HepG2 (cell line): ENCODE measurements at regions not wholly inside any gene's neighbourhood (a gene's known extent, or its start where the extent isn't known, plus 50 kb on each side); places are given as distances from the start of the nearest gene placed in this dataset.

Experiments
- CREB1 ChIP-seq, 2 experiments: fragments of 450-650 bp in 1 of 2; IDR thresholded peaks; 2 replicates each; pipeline ENCODE4 v1.6.1; 2016 to 2017; ENCODE audit warnings: control low read depth in 1 of 2, mild to moderate bottlenecking in 1 of 2, missing compliant biosample characterization in 1 of 2, missing genetic modification characterization in 1 of 2
- ERF ChIP-seq: IDR thresholded peaks from 2 replicates; pipeline ENCODE4 v1.6.1; 2018; ENCODE audit warnings: missing biosample characterization, missing genetic modification reagents
- FOXP1 ChIP-seq, 2 experiments: fragments of 450-650 bp in 1 of 2; IDR thresholded peaks; 2 replicates each; pipeline ENCODE4 v1.6.1; 2017 to 2018; ENCODE audit warnings: antibody characterized with exemption in 1 of 2
- PPARG ChIP-seq: conservative IDR thresholded peaks from 2 replicates; pipeline ENCODE4 v1.6.1; 2016; ENCODE audit warnings: missing biosample characterization, missing genetic modification reagents
- ZC3H13 ChIP-seq: sonication (generic); formaldehyde crosslinking; IDR thresholded peaks from 2 replicates; pipeline ENCODE4 v1.8.1; 2023; ENCODE audit warnings: mild to moderate bottlenecking, missing genetic modification reagents, moderate library complexity
- ZEB1 ChIP-seq: IDR thresholded peaks from 2 replicates; pipeline ENCODE4 v1.6.1; 2012; ENCODE audit warnings: mild to moderate bottlenecking, low read depth, inconsistent platforms; ENCODE audit not compliant: insufficient replicate concordance
- ZNF317 ChIP-seq: sonication (generic); formaldehyde crosslinking; IDR thresholded peaks from 2 replicates; pipeline ENCODE4 v1.5.0; 2020; ENCODE audit warnings: mild to moderate bottlenecking, missing genetic modification reagents
- ZNF607 ChIP-seq: sonication (generic); formaldehyde crosslinking; IDR thresholded peaks from 2 replicates; pipeline ENCODE4 v1.5.1; 2020; ENCODE audit warnings: missing genetic modification reagents, mild to moderate bottlenecking, borderline replicate concordance
- ZNF737 ChIP-seq: sonication (generic); formaldehyde crosslinking; IDR thresholded peaks from 2 replicates; pipeline ENCODE4 v1.5.0; 2020; ENCODE audit warnings: missing genetic modification reagents, mild to moderate bottlenecking, borderline replicate concordance
- ZSCAN25 ChIP-seq: sonication (generic); formaldehyde crosslinking; IDR thresholded peaks from 2 replicates; pipeline ENCODE4 v1.8.0; 2022; ENCODE audit warnings: mild to moderate bottlenecking, missing genetic modification reagents
- TF ChIP-seq, protein P1 (sequence below), 2 experiments: fragments of 450-650 bp in 1 of 2; sonication (generic) in 1 of 2; formaldehyde crosslinking; IDR thresholded peaks; 2 replicates each; pipeline versions ENCODE4 v1.5.0 to v1.8.0; 2020 to 2022; ENCODE audit warnings: mild to moderate bottlenecking in 1 of 2, missing genetic modification reagents in 1 of 2
- TF ChIP-seq, protein P2 (sequence below): sonication (generic); formaldehyde crosslinking; IDR thresholded peaks from 2 replicates; pipeline ENCODE4 v1.4.0; 2020; ENCODE audit warnings: missing genetic modification reagents, mild to moderate bottlenecking, borderline replicate concordance
- TF ChIP-seq, protein P3 (sequence below): sonication (generic); formaldehyde crosslinking; IDR thresholded peaks from 2 replicates; pipeline ENCODE4 v1.9.0; 2022; ENCODE audit warnings: missing genetic modification reagents, mild to moderate bottlenecking, borderline replicate concordance
- TF ChIP-seq, protein P4 (sequence below): sonication (generic); formaldehyde crosslinking; IDR thresholded peaks from 2 replicates; pipeline ENCODE4 v1.8.0; 2022; ENCODE audit warnings: missing genetic modification reagents, mild to moderate bottlenecking, inconsistent platforms, borderline replicate concordance
- TF ChIP-seq, protein P5 (sequence below): sonication (generic); formaldehyde crosslinking; IDR thresholded peaks from 2 replicates; pipeline ENCODE4; 2020; ENCODE audit warnings: missing genetic modification reagents, mild to moderate bottlenecking, borderline replicate concordance
- TF ChIP-seq, protein P6 (sequence below): IDR thresholded peaks from 2 replicates; pipeline ENCODE4 v1.6.1; 2016; ENCODE audit warnings: low read depth, control low read depth

DNA sequence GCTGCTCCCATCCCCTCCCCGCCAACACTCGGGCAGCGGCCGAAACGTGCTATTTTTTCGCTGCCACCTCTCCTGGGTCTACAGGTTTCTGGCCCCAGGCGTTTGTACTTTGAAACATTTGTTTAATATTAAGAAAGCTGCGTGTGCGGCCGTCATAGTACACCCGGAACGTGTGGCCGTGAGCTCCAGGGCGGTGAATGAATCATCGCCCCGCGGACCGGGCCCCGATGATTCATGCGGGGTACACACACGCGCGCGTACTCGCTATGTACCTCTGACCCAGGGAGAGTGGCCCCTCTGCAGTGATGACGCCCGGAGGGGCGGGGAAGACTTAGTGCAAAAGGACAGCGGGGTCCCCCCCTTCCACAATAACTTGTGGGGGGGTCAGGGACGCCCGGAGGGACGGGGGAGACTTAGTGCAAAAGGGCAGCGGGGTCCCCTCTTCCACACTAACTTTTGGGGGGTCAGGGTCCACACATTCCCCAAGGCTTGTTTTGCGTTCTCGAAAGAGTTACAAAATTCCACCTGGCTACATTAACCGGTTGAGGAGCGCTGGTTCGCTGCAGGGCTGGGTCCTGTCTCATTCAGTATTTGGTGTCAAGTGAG lies 56.5 kb upstream of the PCGF5 start (continued):
- TF ChIP-seq PPARG (CRISPR knock-in tag) (0 out of 2 replicates have a peak, but pooled peaks have one; percentile 60), ZNF737 (CRISPR knock-in tag) (peak; percentile 49; the same call in 1 of the 2 replicates), FOXP1 (IDR thresholded peaks at IDR 0.05) (no peak), FOXP1 (CRISPR knock-in tag; IDR thresholded peaks at IDR 0.05) (peak; percentile 35; the same call in 1 of the 2 replicates), ERF (CRISPR knock-in tag) (0 out of 2 replicates have a peak, but pooled peaks have one; percentile 29), CREB1 (IDR thresholded peaks at IDR 0.05) (peak; percentile 71), CREB1 (CRISPR knock-in tag; IDR thresholded peaks at IDR 0.05) (no peak; the same call in none of the 2 replicates), ZNF317 (CRISPR knock-in tag) (0 out of 2 replicates have a peak, but pooled peaks have one; percentile 41), ZSCAN25 (CRISPR knock-in tag) (peak; percentile 67; the same call in 1 of the 2 replicates), ZNF607 (CRISPR knock-in tag) (no peak), ZC3H13 (CRISPR knock-in tag) (peak; percentile 73; the same call in 1 of the 2 replicates), ZEB1 (peak; percentile 8)
- TF ChIP-seq, protein P1, sequence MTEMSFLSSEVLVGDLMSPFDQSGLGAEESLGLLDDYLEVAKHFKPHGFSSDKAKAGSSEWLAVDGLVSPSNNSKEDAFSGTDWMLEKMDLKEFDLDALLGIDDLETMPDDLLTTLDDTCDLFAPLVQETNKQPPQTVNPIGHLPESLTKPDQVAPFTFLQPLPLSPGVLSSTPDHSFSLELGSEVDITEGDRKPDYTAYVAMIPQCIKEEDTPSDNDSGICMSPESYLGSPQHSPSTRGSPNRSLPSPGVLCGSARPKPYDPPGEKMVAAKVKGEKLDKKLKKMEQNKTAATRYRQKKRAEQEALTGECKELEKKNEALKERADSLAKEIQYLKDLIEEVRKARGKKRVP (CRISPR knock-in tag; IDR thresholded peaks at IDR 0.05): peak in 1 of 2 experiments; percentile 56; a peak in 2 of 4 replicates
- TF ChIP-seq, protein P2, sequence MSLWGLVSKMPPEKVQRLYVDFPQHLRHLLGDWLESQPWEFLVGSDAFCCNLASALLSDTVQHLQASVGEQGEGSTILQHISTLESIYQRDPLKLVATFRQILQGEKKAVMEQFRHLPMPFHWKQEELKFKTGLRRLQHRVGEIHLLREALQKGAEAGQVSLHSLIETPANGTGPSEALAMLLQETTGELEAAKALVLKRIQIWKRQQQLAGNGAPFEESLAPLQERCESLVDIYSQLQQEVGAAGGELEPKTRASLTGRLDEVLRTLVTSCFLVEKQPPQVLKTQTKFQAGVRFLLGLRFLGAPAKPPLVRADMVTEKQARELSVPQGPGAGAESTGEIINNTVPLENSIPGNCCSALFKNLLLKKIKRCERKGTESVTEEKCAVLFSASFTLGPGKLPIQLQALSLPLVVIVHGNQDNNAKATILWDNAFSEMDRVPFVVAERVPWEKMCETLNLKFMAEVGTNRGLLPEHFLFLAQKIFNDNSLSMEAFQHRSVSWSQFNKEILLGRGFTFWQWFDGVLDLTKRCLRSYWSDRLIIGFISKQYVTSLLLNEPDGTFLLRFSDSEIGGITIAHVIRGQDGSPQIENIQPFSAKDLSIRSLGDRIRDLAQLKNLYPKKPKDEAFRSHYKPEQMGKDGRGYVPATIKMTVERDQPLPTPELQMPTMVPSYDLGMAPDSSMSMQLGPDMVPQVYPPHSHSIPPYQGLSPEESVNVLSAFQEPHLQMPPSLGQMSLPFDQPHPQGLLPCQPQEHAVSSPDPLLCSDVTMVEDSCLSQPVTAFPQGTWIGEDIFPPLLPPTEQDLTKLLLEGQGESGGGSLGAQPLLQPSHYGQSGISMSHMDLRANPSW (CRISPR knock-in tag): no peak
- TF ChIP-seq, protein P3, sequence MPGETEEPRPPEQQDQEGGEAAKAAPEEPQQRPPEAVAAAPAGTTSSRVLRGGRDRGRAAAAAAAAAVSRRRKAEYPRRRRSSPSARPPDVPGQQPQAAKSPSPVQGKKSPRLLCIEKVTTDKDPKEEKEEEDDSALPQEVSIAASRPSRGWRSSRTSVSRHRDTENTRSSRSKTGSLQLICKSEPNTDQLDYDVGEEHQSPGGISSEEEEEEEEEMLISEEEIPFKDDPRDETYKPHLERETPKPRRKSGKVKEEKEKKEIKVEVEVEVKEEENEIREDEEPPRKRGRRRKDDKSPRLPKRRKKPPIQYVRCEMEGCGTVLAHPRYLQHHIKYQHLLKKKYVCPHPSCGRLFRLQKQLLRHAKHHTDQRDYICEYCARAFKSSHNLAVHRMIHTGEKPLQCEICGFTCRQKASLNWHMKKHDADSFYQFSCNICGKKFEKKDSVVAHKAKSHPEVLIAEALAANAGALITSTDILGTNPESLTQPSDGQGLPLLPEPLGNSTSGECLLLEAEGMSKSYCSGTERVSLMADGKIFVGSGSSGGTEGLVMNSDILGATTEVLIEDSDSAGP (CRISPR knock-in tag): peak; percentile 65; the same call in 1 of the 2 replicates
- TF ChIP-seq, protein P4, sequence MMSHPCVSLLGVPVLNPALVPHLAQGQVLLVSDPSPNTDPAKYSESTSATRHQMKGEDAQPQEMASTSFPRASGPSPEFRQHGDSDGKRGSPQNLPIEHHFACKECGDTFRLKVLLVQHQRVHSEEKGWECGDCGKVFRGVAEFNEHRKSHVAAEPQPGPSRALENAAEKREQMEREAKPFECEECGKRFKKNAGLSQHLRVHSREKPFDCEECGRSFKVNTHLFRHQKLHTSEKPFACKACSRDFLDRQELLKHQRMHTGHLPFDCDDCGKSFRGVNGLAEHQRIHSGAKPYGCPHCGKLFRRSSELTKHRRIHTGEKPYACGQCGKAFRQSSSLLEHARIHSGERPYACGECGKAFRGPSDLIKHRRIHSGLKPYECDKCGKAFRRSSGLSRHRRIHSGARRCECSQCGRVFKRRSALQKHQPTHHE (CRISPR knock-in tag): 0 out of 2 replicates have a peak, but pooled peaks have one; percentile 33
- TF ChIP-seq, protein P5, sequence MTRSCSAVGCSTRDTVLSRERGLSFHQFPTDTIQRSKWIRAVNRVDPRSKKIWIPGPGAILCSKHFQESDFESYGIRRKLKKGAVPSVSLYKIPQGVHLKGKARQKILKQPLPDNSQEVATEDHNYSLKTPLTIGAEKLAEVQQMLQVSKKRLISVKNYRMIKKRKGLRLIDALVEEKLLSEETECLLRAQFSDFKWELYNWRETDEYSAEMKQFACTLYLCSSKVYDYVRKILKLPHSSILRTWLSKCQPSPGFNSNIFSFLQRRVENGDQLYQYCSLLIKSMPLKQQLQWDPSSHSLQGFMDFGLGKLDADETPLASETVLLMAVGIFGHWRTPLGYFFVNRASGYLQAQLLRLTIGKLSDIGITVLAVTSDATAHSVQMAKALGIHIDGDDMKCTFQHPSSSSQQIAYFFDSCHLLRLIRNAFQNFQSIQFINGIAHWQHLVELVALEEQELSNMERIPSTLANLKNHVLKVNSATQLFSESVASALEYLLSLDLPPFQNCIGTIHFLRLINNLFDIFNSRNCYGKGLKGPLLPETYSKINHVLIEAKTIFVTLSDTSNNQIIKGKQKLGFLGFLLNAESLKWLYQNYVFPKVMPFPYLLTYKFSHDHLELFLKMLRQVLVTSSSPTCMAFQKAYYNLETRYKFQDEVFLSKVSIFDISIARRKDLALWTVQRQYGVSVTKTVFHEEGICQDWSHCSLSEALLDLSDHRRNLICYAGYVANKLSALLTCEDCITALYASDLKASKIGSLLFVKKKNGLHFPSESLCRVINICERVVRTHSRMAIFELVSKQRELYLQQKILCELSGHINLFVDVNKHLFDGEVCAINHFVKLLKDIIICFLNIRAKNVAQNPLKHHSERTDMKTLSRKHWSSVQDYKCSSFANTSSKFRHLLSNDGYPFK (CRISPR knock-in tag): peak; percentile 52; the same call in 1 of the 2 replicates
- TF ChIP-seq, protein P6, sequence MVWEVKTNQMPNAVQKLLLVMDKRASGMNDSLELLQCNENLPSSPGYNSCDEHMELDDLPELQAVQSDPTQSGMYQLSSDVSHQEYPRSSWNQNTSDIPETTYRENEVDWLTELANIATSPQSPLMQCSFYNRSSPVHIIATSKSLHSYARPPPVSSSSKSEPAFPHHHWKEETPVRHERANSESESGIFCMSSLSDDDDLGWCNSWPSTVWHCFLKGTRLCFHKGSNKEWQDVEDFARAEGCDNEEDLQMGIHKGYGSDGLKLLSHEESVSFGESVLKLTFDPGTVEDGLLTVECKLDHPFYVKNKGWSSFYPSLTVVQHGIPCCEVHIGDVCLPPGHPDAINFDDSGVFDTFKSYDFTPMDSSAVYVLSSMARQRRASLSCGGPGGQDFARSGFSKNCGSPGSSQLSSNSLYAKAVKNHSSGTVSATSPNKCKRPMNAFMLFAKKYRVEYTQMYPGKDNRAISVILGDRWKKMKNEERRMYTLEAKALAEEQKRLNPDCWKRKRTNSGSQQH (CRISPR knock-in tag): 0 out of 2 replicates have a peak, but pooled peaks have one; percentile 54
